ENCODE measurements at regions not wholly inside any gene's neighbourhood (a gene's known extent, or its start where the extent isn't known, plus 50 kb on each side); places are given as distances from the start of the nearest gene placed in this dataset.

- no peak for DNase-seq (ENCODE audit: low read depth in 2 of 2)
Measured at GRCh38 chr12:91630083-91630482, 447.5 kb upstream of the DCN start.

GRCh38 chr12:91629440-91629839, 446.8 kb upstream of the DCN start:
- DNase-seq (ENCODE audit: low read depth in 2 of 2), result no peak

GRCh38 chr12:91628656-91629055, 446.0 kb upstream of the DCN start:
- DNase-seq (ENCODE audit: low read depth in 2 of 2), result no peak

- DNase-seq (ENCODE audit: low read depth in 2 of 2), result no peak
Measured at GRCh38 chr12:91627225-91627624, 444.6 kb upstream of the DCN start.

GRCh38 chr12:91622981-91623380, 440.4 kb upstream of the DCN start:
- DNase-seq (ENCODE audit: low read depth in 2 of 2), result no peak

GRCh38 chr12:91622037-91622436, 439.4 kb upstream of the DCN start:
- DNase-seq (ENCODE audit: low read depth in 2 of 2), result no peak

GRCh38 chr12:91620992-91621391, 438.4 kb upstream of the DCN start:
- DNase-seq (ENCODE audit: low read depth in 2 of 2), result no peak

- DNase-seq (ENCODE audit: low read depth in 2 of 2), result no peak
Measured at GRCh38 chr12:91620422-91620821, 437.8 kb upstream of the DCN start.

- no peak for DNase-seq (ENCODE audit: low read depth in 2 of 2)
Measured at GRCh38 chr12:91618281-91618680, 435.7 kb upstream of the DCN start.

GRCh38 chr12:91617818-91618217, 435.2 kb upstream of the DCN start:
- no peak for DNase-seq (ENCODE audit: low read depth in 2 of 2)

GRCh38 chr12:91616416-91616815, 433.8 kb upstream of the DCN start:
- DNase-seq (ENCODE audit: low read depth in 2 of 2), result no peak

- DNase-seq (ENCODE audit: low read depth in 2 of 2), result no peak
Measured at GRCh38 chr12:91613223-91613779, 430.7 kb upstream of the DCN start.

GRCh38 chr12:91610561-91610960, 427.9 kb upstream of the DCN start:
- DNase-seq (ENCODE audit: low read depth in 2 of 2), result no peak

- DNase-seq (ENCODE audit: low read depth in 2 of 2), result no peak
Measured at GRCh38 chr12:91609283-91609682, 426.7 kb upstream of the DCN start.

GRCh38 chr12:91608542-91608941, 425.9 kb upstream of the DCN start:
- DNase-seq (ENCODE audit: low read depth in 2 of 2), result no peak

- no peak for DNase-seq (ENCODE audit: low read depth in 2 of 2)
Measured at GRCh38 chr12:91606662-91607377, 424.2 kb upstream of the DCN start.

GRCh38 chr12:91604897-91605296, 422.3 kb upstream of the DCN start:
- DNase-seq (ENCODE audit: low read depth in 2 of 2), result no peak

- DNase-seq (ENCODE audit: low read depth in 2 of 2), result no peak
Measured at GRCh38 chr12:91603060-91603459, 420.4 kb upstream of the DCN start.

- DNase-seq (ENCODE audit: low read depth in 2 of 2), result no peak
Measured at GRCh38 chr12:91601054-91601453, 418.4 kb upstream of the DCN start.

GRCh38 chr12:91594715-91595114, 412.1 kb upstream of the DCN start:
- no peak for DNase-seq (ENCODE audit: low read depth in 2 of 2)

- DNase-seq (ENCODE audit: low read depth in 2 of 2), result no peak
Measured at GRCh38 chr12:91591639-91591987, 409.0 kb upstream of the DCN start.

GRCh38 chr12:91590966-91591638, 408.5 kb upstream of the DCN start:
- no peak for DNase-seq (ENCODE audit: low read depth in 2 of 2)

GRCh38 chr12:91588874-91589454, 406.3 kb upstream of the DCN start:
- DNase-seq (ENCODE audit: low read depth in 2 of 2), result no peak

Data from stimulated activated CD8-positive, alpha-beta memory T cell treated with anti-CD3 and anti-CD28 coated beads, Interleukin-7, amount 100 ng/mL, for 4 hours (primary cell).